Calu3 (cell line): ENCODE measurements at regions not wholly inside any gene's neighbourhood (a gene's known extent, or its start where the extent isn't known, plus 50 kb on each side); places are given as distances from the start of the nearest gene placed in this dataset.

Experiments used
- BruUV-seq: library from RNA; stranded (reverse); fragments of 400-500 nt; replicated peaks from 2 replicates; lab custom pipeline; 2021; lab: Mats Ljungman, UMichigan
- CTCF ChIA-PET: fragments of 300-600 bp; sonication (Branson Sonifier 250); formaldehyde crosslinking; loops from one replicate; lab custom pipeline; 2022; ENCODE audit warnings: antibody characterized with exemption; lab: Charles Lee
- DNase-seq: peaks from one replicate; pipeline ENCODE4 v3.0.0; 2022
- H3K27ac Mint-ChIP-seq: one replicate; pipeline ENCODE4 v1.8.0; 2022; ENCODE audit warnings: mixed read lengths; ENCODE audit not compliant: unreplicated experiment
- H3K27me3 Mint-ChIP-seq: one replicate; pipeline ENCODE4 v1.8.0; 2022; ENCODE audit warnings: mixed read lengths; ENCODE audit not compliant: unreplicated experiment
- H3K36me3 Mint-ChIP-seq: one replicate; pipeline ENCODE4 v1.8.0; 2022; ENCODE audit warnings: mild to moderate bottlenecking, moderate library complexity, mixed read lengths; ENCODE audit not compliant: insufficient read depth, unreplicated experiment
- H3K4me1 Mint-ChIP-seq: one replicate; pipeline ENCODE4 v1.8.0; 2022; ENCODE audit warnings: mild to moderate bottlenecking, low read depth, mixed read lengths; ENCODE audit not compliant: unreplicated experiment
- H3K4me3 Mint-ChIP-seq: one replicate; pipeline ENCODE4 v1.8.0; 2022; ENCODE audit warnings: mild to moderate bottlenecking, low read depth, moderate library complexity, mixed read lengths; ENCODE audit not compliant: unreplicated experiment
- H3K9me3 Mint-ChIP-seq: one replicate; pipeline ENCODE4 v1.8.0; 2022; ENCODE audit warnings: low read depth, mixed read lengths; ENCODE audit not compliant: unreplicated experiment
- intact Hi-C: fragments of 100-400 bp; cut with micrococcal nuclease; formaldehyde crosslinking; loops from one replicate; pipeline ENCODE4 v1.10.0; 2022; ENCODE audit not compliant: unreplicated experiment
- TF ChIP-seq, protein P1 (sequence below): fragments of 200-600 bp; IDR thresholded peaks from one replicate; pipeline ENCODE4 v1.8.0; 2022; ENCODE audit warnings: antibody characterized with exemption; ENCODE audit not compliant: unreplicated experiment

DNA sequence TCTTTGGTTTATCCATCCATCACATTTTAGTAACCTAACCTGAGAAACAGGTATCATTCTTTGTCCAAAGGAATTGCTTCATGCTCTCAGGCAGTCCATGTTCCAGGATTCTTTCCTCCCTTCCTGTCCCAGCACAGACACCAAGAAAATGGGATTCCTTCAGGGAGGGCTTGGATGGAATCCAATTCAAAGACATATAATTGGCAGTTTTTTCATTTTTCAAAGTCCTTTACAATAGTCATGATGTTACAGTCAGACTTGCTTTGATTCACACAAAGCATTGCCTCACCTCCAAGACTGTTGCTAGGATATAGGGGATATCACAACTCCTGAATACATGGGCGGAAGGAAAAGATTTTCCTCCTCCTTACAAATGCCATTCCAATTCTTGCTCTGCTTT lies 241.4 kb upstream of the ACVR2A start:
- BruUV-seq = no TSS peak
- CTCF ChIA-PET = no interaction called here
- TF ChIP-seq, protein P1, sequence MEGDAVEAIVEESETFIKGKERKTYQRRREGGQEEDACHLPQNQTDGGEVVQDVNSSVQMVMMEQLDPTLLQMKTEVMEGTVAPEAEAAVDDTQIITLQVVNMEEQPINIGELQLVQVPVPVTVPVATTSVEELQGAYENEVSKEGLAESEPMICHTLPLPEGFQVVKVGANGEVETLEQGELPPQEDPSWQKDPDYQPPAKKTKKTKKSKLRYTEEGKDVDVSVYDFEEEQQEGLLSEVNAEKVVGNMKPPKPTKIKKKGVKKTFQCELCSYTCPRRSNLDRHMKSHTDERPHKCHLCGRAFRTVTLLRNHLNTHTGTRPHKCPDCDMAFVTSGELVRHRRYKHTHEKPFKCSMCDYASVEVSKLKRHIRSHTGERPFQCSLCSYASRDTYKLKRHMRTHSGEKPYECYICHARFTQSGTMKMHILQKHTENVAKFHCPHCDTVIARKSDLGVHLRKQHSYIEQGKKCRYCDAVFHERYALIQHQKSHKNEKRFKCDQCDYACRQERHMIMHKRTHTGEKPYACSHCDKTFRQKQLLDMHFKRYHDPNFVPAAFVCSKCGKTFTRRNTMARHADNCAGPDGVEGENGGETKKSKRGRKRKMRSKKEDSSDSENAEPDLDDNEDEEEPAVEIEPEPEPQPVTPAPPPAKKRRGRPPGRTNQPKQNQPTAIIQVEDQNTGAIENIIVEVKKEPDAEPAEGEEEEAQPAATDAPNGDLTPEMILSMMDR = no peak
- intact Hi-C loops = no loop called here
- no peak overlapping the region for H3K27ac Mint-ChIP-seq
- no peaks in the 10 kb centered on the region for H3K4me1 Mint-ChIP-seq
- no peaks in the 10 kb centered on the region for H3K27me3 Mint-ChIP-seq
- H3K9me3 Mint-ChIP-seq = peaks cover 1% of the 10 kb centered on the region
- no peak overlapping the region for H3K4me3 Mint-ChIP-seq
- no peak for DNase-seq
- no peaks in the 10 kb centered on the region for H3K36me3 Mint-ChIP-seq

DNA sequence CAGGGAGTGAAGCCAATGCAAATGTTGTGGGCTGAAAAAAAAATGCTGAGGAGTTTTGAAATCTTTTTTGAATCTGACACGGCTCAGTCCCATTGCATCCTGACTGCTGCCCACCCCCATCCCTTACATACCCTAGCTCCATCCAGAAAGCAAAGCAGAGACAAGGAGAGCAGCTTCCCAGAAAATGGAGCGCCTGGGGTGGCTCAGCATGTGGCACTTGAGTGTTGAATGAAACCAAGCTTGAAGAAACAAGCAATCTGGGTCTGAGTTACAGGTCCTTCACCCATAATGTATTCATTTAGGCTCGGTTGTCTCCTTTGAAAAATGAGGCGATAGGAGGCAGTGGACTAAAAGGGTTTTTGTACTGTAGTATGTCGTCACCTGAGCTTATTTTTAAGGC lies 244.2 kb upstream of the ACVR2A start:
- Mint-ChIP-seq H3K9me3 (peaks cover 3% of the 10 kb centered on the region), H3K36me3 (no peaks in the 10 kb centered on the region)

DNA sequence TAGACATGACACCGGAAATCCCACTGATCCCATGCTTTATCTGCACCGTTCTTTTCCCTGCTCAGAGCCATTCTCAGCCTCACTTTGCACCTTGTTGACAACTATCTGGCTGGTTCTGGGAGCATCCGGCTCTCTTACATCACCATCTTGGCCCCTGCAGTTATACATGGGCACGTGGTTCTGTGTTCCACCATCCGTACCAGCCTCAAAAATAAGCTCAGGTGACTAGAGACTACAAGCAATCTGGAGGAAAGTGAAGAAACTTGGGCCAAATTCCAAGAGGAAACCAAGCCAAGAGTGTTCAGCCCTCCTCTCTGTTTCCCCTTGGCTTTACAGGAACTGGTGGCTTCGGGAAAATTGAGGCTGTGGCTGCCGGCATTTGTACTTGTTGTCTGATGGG lies 244.6 kb upstream of the ACVR2A start:
- Mint-ChIP-seq H3K9me3 (peaks cover 3% of the 10 kb centered on the region), H3K27ac (no peak overlapping the region), H3K4me3 (no peak overlapping the region), H3K27me3 (no peaks in the 10 kb centered on the region), H3K36me3 (no peaks in the 10 kb centered on the region), H3K4me1 (no peaks in the 10 kb centered on the region)
- CTCF ChIA-PET = no interaction called here
- TF ChIP-seq, protein P1 = no peak
- no TSS peak for BruUV-seq
- no peak for DNase-seq
- intact Hi-C loops = no loop called here

More for the DNA sequence above, 244.2 kb upstream of the ACVR2A start:
- no TSS peak for BruUV-seq
- intact Hi-C loops = no loop called here
- TF ChIP-seq, protein P1 = no peak
- Mint-ChIP-seq H3K27ac (no peak overlapping the region), H3K4me1 (no peaks in the 10 kb centered on the region), H3K4me3 (no peak overlapping the region), H3K27me3 (no peaks in the 10 kb centered on the region)
- no peak for DNase-seq
- CTCF ChIA-PET = no interaction called here

DNA sequence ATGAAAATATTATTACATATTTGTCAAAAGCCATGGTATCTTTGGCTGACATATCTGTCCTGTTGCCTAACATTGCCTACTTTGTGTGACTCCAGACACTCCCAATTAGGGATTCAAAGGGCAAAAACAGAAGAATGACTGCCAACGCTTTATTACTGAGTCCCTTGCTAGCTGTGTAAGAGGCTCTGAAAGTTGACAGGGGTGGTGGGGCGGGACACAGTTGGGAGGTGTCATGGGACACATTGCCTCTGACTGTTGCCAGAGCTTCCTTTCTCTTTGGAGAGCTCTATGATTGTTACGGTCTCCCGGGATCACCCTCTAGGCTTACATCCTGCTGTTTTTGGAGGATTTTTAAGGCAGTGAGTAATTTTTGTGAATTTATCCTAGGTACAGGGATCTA lies 249.6 kb upstream of the ACVR2A start:
- H3K36me3 Mint-ChIP-seq = no peaks in the 10 kb centered on the region
- intact Hi-C loops = no loop called here
- no peak overlapping the region for H3K27ac Mint-ChIP-seq
- no peak overlapping the region for H3K4me3 Mint-ChIP-seq
- BruUV-seq = no TSS peak
- no peak for DNase-seq
- CTCF ChIA-PET = no interaction called here
- H3K27me3 Mint-ChIP-seq = no peaks in the 10 kb centered on the region
- H3K4me1 Mint-ChIP-seq = no peaks in the 10 kb centered on the region
- TF ChIP-seq, protein P1 = no peak
- H3K9me3 Mint-ChIP-seq = peaks cover 3% of the 10 kb centered on the region
